GM23248 (cell line): ENCODE measurements at regions not wholly inside any gene's neighbourhood (a gene's known extent, or its start where the extent isn't known, plus 50 kb on each side); places are given as distances from the start of the nearest gene placed in this dataset.

ENCODE experiments used
- DNase-seq: peaks from one replicate; pipeline ENCODE4 v3.0.0-alpha.2; 2015
- H2AFZ ChIP-seq: fragments of 200-600 bp; sonication (generic); 2 replicates; pipeline ENCODE4 v1.6.1; 2016; ENCODE audit warnings: antibody characterized with exemption
- H3F3A ChIP-seq: fragments of 200-600 bp; sonication (generic); 2 replicates; pipeline ENCODE4 v1.6.1; 2016; ENCODE audit warnings: mild to moderate bottlenecking, antibody characterized with exemption, mixed run types; ENCODE audit not compliant: insufficient read depth
- H3K27ac ChIP-seq: fragments of 200-600 bp; sonication (generic); 2 replicates; pipeline ENCODE4 v1.5.1; 2016; ENCODE audit warnings: mild to moderate bottlenecking
- H3K27me3 ChIP-seq: fragments of 200-600 bp; sonication (generic); replicated peaks from 2 replicates; pipeline ENCODE4 v1.6.1; 2016; ENCODE audit warnings: mild to moderate bottlenecking; ENCODE audit not compliant: insufficient read depth
- H3K36me3 ChIP-seq: fragments of 200-600 bp; sonication (generic); 2 replicates; pipeline ENCODE4 v1.6.1; 2016; ENCODE audit warnings: low read depth, mild to moderate bottlenecking
- H3K4me1 ChIP-seq: fragments of 200-600 bp; sonication (generic); 2 replicates; pipeline ENCODE4 v1.6.1; 2016; ENCODE audit warnings: mild to moderate bottlenecking; ENCODE audit not compliant: insufficient read depth
- H3K4me2 ChIP-seq: fragments of 200-600 bp; sonication (generic); one replicate; pipeline ENCODE4 v1.6.1; 2016; ENCODE audit warnings: mild to moderate bottlenecking; ENCODE audit not compliant: unreplicated experiment
- H3K4me3 ChIP-seq: fragments of 200-600 bp; sonication (generic); 2 replicates; pipeline ENCODE4 v1.5.1; 2016; ENCODE audit warnings: mild to moderate bottlenecking
- H3K79me2 ChIP-seq: fragments of 200-600 bp; sonication (generic); 2 replicates; pipeline ENCODE4 v1.6.1; 2016; ENCODE audit warnings: mild to moderate bottlenecking; ENCODE audit not compliant: insufficient read depth
- H3K9ac ChIP-seq: fragments of 200-600 bp; sonication (generic); 2 replicates; pipeline ENCODE4 v1.6.1; 2016; ENCODE audit warnings: mild to moderate bottlenecking
- H3K9me2 ChIP-seq: fragments of 200-600 bp; sonication (generic); 2 replicates; pipeline ENCODE4 v1.6.1; 2016; ENCODE audit warnings: mixed run types, mild to moderate bottlenecking, moderate library complexity; ENCODE audit not compliant: insufficient read depth
- H3K9me3 ChIP-seq: fragments of 200-600 bp; sonication (generic); one replicate; pipeline ENCODE4 v1.6.1; 2017; ENCODE audit warnings: low read depth
- H4K20me1 ChIP-seq: fragments of 200-600 bp; sonication (generic); 2 replicates; pipeline ENCODE4 v1.6.0; 2016; ENCODE audit not compliant: insufficient read depth
- EZH2 ChIP-seq: fragments of 200-600 bp; sonication (generic); IDR thresholded peaks from 2 replicates; pipeline ENCODE4 v1.6.1; 2018; ENCODE audit warnings: antibody characterized with exemption, mild to moderate bottlenecking; ENCODE audit not compliant: insufficient read depth, poor library complexity, severe bottlenecking
- EZH2phosphoT487 ChIP-seq: fragments of 200-600 bp; sonication (generic); IDR thresholded peaks from 2 replicates; pipeline ENCODE4 v1.6.1; 2018; ENCODE audit warnings: antibody characterized with exemption, moderate library complexity, mild to moderate bottlenecking, low read depth; ENCODE audit not compliant: insufficient read depth
- WGBS, 2 experiments: methylation state at CpG; one replicate each; pipeline ENCODE4 v1.1.6; 2015 to 2017; ENCODE audit warnings: low lambda C conversion rate in 2 of 2, low coverage in 1 of 2; ENCODE audit errors: missing lambda C conversion rate in 2 of 2; 5-methylcytosine and 5-hydroxymethylcytosine counted together
- in situ Hi-C: fragments of 300-500 bp; cut with MboI; formaldehyde crosslinking; loops from 2 replicates; pipeline ENCODE4 v1.15.0; 2020

DNA sequence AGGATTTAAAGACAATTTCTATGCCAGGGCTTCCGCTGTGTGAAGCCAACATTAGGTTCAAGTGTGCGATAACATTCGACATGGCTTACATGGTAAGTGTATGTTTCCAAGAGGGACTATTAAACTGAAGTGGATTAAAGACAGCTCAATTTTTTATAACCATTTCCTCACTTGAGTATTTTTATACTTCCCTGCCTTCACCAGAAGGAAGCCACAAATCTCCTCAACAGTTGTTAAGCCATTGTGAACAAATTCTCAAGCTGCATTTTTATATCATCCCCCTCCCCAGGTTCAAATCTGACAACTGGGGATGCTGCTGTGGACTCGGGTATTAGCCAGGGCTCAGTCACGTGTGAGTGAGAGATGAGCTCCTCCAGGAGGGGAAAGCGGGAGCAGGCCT, 116.3 kb downstream of the RHOU start:
- TF ChIP-seq EZH2 = no peak
- no peak for TF ChIP-seq EZH2phosphoT487
- in situ Hi-C loops = no loop called here
- H3K9ac ChIP-seq = no peak overlapping the region
- no peaks in the 10 kb centered on the region for H3K4me1 ChIP-seq
- no peaks in the 10 kb centered on the region for H3K79me2 ChIP-seq
- no peaks in the 10 kb centered on the region for H3K9me3 ChIP-seq
- peaks cover 9% of the 10 kb centered on the region; the same call in 1 of the 2 replicates for H3K27me3 ChIP-seq
- H3K9me2 ChIP-seq = no peaks in the 10 kb centered on the region
- H2AFZ ChIP-seq = no peak overlapping the region
- DNase-seq = no peak
- 0 out of 2 replicates have a peak, but pooled peaks cover 4% of the 10 kb centered on the region for H3F3A ChIP-seq
- H3K27ac ChIP-seq = no peak overlapping the region
- H3K4me3 ChIP-seq = no peak overlapping the region
- H3K36me3 ChIP-seq = no peaks in the 10 kb centered on the region
- WGBS, 2 experiments = 73 to 81% methylated on average over 6 of the region's 6 CpGs
- no peaks in the 10 kb centered on the region for H4K20me1 ChIP-seq
- H3K4me2 ChIP-seq = no peak overlapping the region

DNA sequence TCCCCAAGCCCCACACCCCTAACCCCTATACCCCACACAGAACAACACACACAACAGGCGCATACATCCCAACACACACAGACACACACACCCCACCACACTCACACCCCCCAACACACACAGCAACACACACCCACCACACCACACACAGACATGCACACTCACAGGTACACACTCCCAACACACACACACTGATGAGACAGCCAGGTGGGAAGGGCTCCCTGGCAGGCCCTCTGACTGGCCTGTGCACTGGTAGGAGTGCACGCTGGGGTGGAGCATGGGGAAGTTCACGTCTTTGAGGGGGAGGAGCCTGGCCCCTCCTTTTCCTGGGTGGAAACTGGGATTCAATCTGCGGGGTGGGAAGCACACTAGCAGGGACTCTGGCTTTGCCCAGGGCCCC, 116.7 kb downstream of the RHOU start:
- Histone ChIP-seq H3K27me3 (peaks cover 12% of the 10 kb centered on the region; the same call in 1 of the 2 replicates), H2AFZ (no peak overlapping the region), H3K79me2 (no peaks in the 10 kb centered on the region), H3K36me3 (no peaks in the 10 kb centered on the region), H4K20me1 (no peaks in the 10 kb centered on the region), H3K4me1 (no peaks in the 10 kb centered on the region), H3F3A (0 out of 2 replicates have a peak, but pooled peaks cover 4% of the 10 kb centered on the region), H3K4me2 (no peak overlapping the region), H3K4me3 (no peak overlapping the region), H3K27ac (no peak overlapping the region), H3K9me2 (no peaks in the 10 kb centered on the region), H3K9ac (no peak overlapping the region), H3K9me3 (no peaks in the 10 kb centered on the region)
- DNase-seq = no peak
- 80 to 94% methylated on average over 4 of the region's 4 CpGs for WGBS, 2 experiments
- in situ Hi-C loops = no loop called here
- TF ChIP-seq EZH2phosphoT487 (no peak), EZH2 (no peak)

DNA sequence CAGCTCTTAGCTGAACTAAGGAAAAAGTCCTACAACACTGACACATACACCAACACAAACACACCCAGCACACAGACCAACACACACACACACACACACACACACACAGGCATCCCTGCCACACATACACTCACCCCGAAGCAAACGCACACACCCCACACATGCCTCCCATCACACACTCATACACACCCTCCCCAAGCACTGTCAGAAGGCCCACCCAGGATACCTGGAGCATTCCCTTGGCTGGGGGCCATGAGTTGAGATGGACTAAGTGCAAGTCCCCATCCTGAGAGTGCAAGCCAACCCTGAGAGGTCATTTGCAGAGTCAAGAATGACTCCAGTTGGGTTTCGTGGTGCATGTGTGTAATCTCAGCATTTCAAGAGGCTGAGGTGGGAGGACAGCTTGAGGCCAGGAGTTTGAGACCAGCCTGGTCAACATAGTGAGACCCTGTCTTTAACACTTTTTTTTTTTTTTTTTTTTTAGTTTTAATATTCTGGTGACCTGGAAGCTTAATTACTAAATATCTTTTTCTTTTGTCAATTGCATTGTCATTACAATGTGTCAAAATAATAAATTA, 117.3 kb downstream of the RHOU start:
- in situ Hi-C loops = no loop called here
- Histone ChIP-seq H3K4me3 (no peak overlapping the region), H3K27me3 (peaks cover 12% of the 10 kb centered on the region; the same call in 1 of the 2 replicates), H3K9me3 (no peaks in the 10 kb centered on the region), H3K4me1 (no peaks in the 10 kb centered on the region), H3K9me2 (no peaks in the 10 kb centered on the region), H3K4me2 (no peak overlapping the region), H3K79me2 (no peaks in the 10 kb centered on the region), H3K9ac (no peak overlapping the region), H3K36me3 (no peaks in the 10 kb centered on the region), H3K27ac (no peak overlapping the region), H4K20me1 (no peaks in the 10 kb centered on the region), H3F3A (0 out of 2 replicates have a peak, but pooled peaks cover 4% of the 10 kb centered on the region), H2AFZ (no peak overlapping the region)
- TF ChIP-seq EZH2 (no peak), EZH2phosphoT487 (no peak)
- no peak for DNase-seq
- WGBS, 2 experiments = 89 to 98% methylated on average over 3 of the region's 3 CpGs

DNA sequence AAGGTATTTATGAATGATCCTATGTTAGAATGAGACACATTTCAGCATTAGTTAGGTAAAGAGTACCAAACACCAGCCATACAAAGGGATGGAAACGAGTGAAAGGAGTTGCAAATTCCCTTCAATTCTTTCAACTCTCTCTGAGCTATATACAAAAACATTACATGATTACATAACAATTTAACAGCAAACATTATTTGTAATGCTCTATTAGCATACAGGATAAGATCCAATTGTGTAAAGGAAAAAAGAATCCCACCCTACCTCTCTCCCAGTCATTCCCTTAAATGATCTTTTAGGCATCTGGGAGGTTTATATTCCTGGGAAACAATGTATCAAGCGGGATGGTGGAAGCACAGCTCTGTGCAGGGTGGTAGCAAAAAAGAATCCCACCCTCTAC, 117.9 kb downstream of the RHOU start:
- Histone ChIP-seq H3K9me3 (no peaks in the 10 kb centered on the region), H3K9ac (no peak overlapping the region), H3K79me2 (no peaks in the 10 kb centered on the region), H3F3A (0 out of 2 replicates have a peak, but pooled peaks cover 4% of the 10 kb centered on the region), H3K27me3 (peaks cover 12% of the 10 kb centered on the region; the same call in 1 of the 2 replicates), H3K4me2 (no peak overlapping the region), H2AFZ (no peak overlapping the region), H3K4me3 (no peak overlapping the region), H3K9me2 (no peaks in the 10 kb centered on the region), H4K20me1 (no peaks in the 10 kb centered on the region), H3K4me1 (no peaks in the 10 kb centered on the region), H3K27ac (no peak overlapping the region), H3K36me3 (no peaks in the 10 kb centered on the region)
- TF ChIP-seq EZH2 = no peak
- TF ChIP-seq EZH2phosphoT487 = no peak
- 81 to 92% methylated on average over 2 of the region's 2 CpGs for WGBS, 2 experiments
- DNase-seq = no peak
- in situ Hi-C loops = no loop called here

DNA sequence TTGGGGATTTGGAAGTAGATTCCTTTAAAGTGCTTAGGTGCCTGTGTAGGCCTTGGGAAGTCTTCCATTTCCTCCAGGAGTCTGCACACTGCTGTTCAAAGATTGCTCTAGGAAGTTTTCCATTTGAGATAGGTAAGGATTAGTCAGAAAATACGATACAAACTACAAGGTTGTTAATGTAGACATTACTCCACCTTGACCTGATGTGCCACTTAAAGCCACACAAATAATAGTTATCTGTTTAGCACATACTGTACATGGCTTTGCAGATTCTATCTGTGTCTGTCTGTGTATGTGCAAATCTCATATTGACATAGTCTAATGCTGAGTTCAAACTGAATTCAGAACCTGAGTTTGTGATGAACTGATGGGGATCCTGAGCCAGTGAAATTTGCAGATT, 118.4 kb downstream of the RHOU start:
- H3F3A ChIP-seq = 0 out of 2 replicates have a peak, but pooled peaks cover 4% of the 10 kb centered on the region
- in situ Hi-C loops = no loop called here
- no peak overlapping the region for H3K4me3 ChIP-seq
- TF ChIP-seq EZH2phosphoT487 = no peak
- no peak for TF ChIP-seq EZH2
- no peaks in the 10 kb centered on the region for H3K4me1 ChIP-seq
- DNase-seq = no peak
- H3K9ac ChIP-seq = no peak overlapping the region
- H2AFZ ChIP-seq = no peak overlapping the region
- H3K4me2 ChIP-seq = no peak overlapping the region
- 72 to 79% methylated on average over 1 of the region's 1 CpG for WGBS, 2 experiments
- peaks cover 12% of the 10 kb centered on the region for H3K27me3 ChIP-seq
- H4K20me1 ChIP-seq = no peaks in the 10 kb centered on the region
- H3K79me2 ChIP-seq = no peaks in the 10 kb centered on the region
- no peaks in the 10 kb centered on the region for H3K9me2 ChIP-seq
- H3K36me3 ChIP-seq = no peaks in the 10 kb centered on the region
- H3K9me3 ChIP-seq = no peaks in the 10 kb centered on the region
- no peak overlapping the region for H3K27ac ChIP-seq
